Hepatocyte (in vitro differentiated cells): ENCODE measurements at regions not wholly inside any gene's neighbourhood (a gene's known extent, or its start where the extent isn't known, plus 50 kb on each side); places are given as distances from the start of the nearest gene placed in this dataset.

Experiments
- DNase-seq: peaks from one replicate; pipeline ENCODE4 v3.0.0-alpha.2; 2016; ENCODE audit warnings: low spot score
- H2AFZ ChIP-seq: fragments of 200-600 bp; sonication (generic); 2 replicates; pipeline ENCODE4 v1.6.0; 2016; ENCODE audit warnings: antibody characterized with exemption, mild to moderate bottlenecking
- H3K27ac ChIP-seq: fragments of 200-600 bp; sonication (generic); 2 replicates; pipeline ENCODE4 v1.5.1; 2016; ENCODE audit warnings: mild to moderate bottlenecking
- H3K27me3 ChIP-seq: fragments of 200-600 bp; sonication (generic); 2 replicates; pipeline ENCODE4 v1.6.1; 2016
- H3K36me3 ChIP-seq: fragments of 200-600 bp; sonication (generic); replicated peaks from 2 replicates; pipeline ENCODE4 v1.5.1; 2016; ENCODE audit warnings: low read depth; ENCODE audit not compliant: insufficient read depth
- H3K4me1 ChIP-seq: fragments of 200-600 bp; sonication (generic); 2 replicates; pipeline ENCODE4 v1.5.1; 2016; ENCODE audit warnings: mild to moderate bottlenecking, moderate library complexity; ENCODE audit not compliant: insufficient read depth
- H3K4me2 ChIP-seq: fragments of 200-600 bp; sonication (generic); 2 replicates; pipeline ENCODE4 v1.6.0; 2016
- H3K4me3 ChIP-seq: fragments of 200-600 bp; sonication (generic); 2 replicates; pipeline ENCODE4 v1.5.1; 2016; ENCODE audit warnings: mild to moderate bottlenecking
- H3K79me2 ChIP-seq: fragments of 200-600 bp; sonication (generic); 2 replicates; pipeline ENCODE4 v1.6.0; 2017; ENCODE audit warnings: mild to moderate bottlenecking
- H3K9me2 ChIP-seq: fragments of 200-600 bp; sonication (generic); replicated peaks from 2 replicates; pipeline ENCODE4 v1.6.0; 2017; ENCODE audit warnings: mild to moderate bottlenecking; ENCODE audit not compliant: insufficient read depth
- H3K9me3 ChIP-seq: fragments of 200-600 bp; sonication (generic); 2 replicates; pipeline ENCODE4 v1.5.1; 2016; ENCODE audit warnings: low read depth, mild to moderate bottlenecking
- H4K20me1 ChIP-seq: fragments of 200-600 bp; sonication (generic); 2 replicates; pipeline ENCODE4 v1.6.0; 2016; ENCODE audit warnings: mild to moderate bottlenecking; ENCODE audit not compliant: insufficient read depth, poor library complexity, severe bottlenecking
- EZH2 ChIP-seq: fragments of 200-600 bp; sonication (generic); IDR thresholded peaks from 2 replicates; pipeline ENCODE4 v1.6.1; 2016; ENCODE audit warnings: antibody characterized with exemption, mild to moderate bottlenecking, borderline replicate concordance
- EZH2phosphoT487 ChIP-seq: fragments of 200-600 bp; sonication (generic); IDR thresholded peaks from one replicate; pipeline ENCODE4 v1.6.1; 2018; ENCODE audit warnings: antibody characterized with exemption, mild to moderate bottlenecking, low read depth, moderate library complexity; ENCODE audit not compliant: unreplicated experiment, severe bottlenecking
- WGBS: methylation state at CpG from one replicate; pipeline ENCODE4 v1.1.6; 2016; ENCODE audit warnings: low lambda C conversion rate; ENCODE audit errors: missing lambda C conversion rate; 5-methylcytosine and 5-hydroxymethylcytosine counted together
- TF ChIP-seq, protein P1 (sequence below): fragments of 200-600 bp; sonication (generic); IDR thresholded peaks from 2 replicates; pipeline ENCODE4 v1.5.1; 2016; ENCODE audit warnings: antibody characterized with exemption, mild to moderate bottlenecking; ENCODE audit not compliant: poor library complexity

DNA sequence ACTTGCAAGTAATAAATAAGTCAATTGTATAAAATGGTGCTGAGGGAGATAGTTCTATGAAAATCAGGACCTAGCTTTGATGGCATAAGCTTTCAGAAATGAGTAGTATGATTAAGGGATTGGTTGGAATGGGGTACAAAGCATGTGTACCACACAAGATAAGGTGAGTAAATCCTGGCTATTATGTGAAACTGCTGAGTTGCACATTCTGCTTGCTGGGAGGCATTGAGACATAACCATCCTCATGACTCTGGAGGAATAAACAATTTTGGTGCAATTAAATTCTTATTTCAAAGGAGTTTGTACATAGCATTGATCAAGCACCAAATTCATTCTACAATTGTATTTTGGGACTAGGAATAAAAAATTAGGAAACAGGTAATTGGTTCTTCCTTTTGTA lies 755.2 kb upstream of the ACO1 start:
- H2AFZ ChIP-seq, result no peak overlapping the region
- H3K9me2 ChIP-seq, result no peaks in the 10 kb centered on the region
- H3K27ac ChIP-seq, result no peak overlapping the region
- no peaks in the 10 kb centered on the region for H4K20me1 ChIP-seq
- no peak overlapping the region for H3K4me3 ChIP-seq
- no peak for DNase-seq
- no peaks in the 10 kb centered on the region for H3K9me3 ChIP-seq
- TF ChIP-seq EZH2 (no peak), EZH2phosphoT487 (no peak)
- TF ChIP-seq, protein P1, sequence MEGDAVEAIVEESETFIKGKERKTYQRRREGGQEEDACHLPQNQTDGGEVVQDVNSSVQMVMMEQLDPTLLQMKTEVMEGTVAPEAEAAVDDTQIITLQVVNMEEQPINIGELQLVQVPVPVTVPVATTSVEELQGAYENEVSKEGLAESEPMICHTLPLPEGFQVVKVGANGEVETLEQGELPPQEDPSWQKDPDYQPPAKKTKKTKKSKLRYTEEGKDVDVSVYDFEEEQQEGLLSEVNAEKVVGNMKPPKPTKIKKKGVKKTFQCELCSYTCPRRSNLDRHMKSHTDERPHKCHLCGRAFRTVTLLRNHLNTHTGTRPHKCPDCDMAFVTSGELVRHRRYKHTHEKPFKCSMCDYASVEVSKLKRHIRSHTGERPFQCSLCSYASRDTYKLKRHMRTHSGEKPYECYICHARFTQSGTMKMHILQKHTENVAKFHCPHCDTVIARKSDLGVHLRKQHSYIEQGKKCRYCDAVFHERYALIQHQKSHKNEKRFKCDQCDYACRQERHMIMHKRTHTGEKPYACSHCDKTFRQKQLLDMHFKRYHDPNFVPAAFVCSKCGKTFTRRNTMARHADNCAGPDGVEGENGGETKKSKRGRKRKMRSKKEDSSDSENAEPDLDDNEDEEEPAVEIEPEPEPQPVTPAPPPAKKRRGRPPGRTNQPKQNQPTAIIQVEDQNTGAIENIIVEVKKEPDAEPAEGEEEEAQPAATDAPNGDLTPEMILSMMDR, result no peak
- H3K27me3 ChIP-seq, result no peaks in the 10 kb centered on the region
- H3K4me2 ChIP-seq, result no peak overlapping the region
- H3K4me1 ChIP-seq, result no peaks in the 10 kb centered on the region
- no peaks in the 10 kb centered on the region for H3K79me2 ChIP-seq
- H3K36me3 ChIP-seq, result no peaks in the 10 kb centered on the region

DNA sequence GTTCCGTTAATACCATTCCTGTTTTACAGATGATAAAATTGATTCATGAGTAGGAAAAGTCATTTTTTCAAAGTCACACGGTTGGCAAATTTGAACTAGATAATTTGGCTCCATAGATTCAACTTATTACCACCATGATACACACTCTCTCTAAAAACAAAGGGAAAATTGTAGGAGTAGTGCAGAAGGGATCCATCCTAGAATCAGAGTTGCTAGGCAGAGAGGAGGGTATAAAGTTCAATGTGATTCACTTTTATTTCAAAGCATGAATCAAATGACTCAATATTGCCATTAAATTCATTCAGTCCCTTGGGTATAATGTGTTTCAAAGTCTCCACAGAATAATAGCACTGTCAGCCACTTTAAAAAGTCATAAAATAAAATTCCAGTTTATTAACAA lies 747.2 kb upstream of the ACO1 start:
- no peak for DNase-seq
- Histone ChIP-seq H3K4me2 (no peak overlapping the region), H3K4me1 (no peaks in the 10 kb centered on the region), H3K27ac (no peak overlapping the region), H3K27me3 (no peaks in the 10 kb centered on the region), H3K9me2 (no peaks in the 10 kb centered on the region), H3K36me3 (no peaks in the 10 kb centered on the region), H3K9me3 (no peaks in the 10 kb centered on the region), H2AFZ (no peak overlapping the region), H3K4me3 (no peak overlapping the region), H4K20me1 (no peaks in the 10 kb centered on the region), H3K79me2 (no peaks in the 10 kb centered on the region)
- TF ChIP-seq EZH2phosphoT487 (no peak), EZH2 (no peak)
- TF ChIP-seq, protein P1, result no peak
- WGBS, result 87% methylated on average over 2 of the region's 2 CpGs

DNA sequence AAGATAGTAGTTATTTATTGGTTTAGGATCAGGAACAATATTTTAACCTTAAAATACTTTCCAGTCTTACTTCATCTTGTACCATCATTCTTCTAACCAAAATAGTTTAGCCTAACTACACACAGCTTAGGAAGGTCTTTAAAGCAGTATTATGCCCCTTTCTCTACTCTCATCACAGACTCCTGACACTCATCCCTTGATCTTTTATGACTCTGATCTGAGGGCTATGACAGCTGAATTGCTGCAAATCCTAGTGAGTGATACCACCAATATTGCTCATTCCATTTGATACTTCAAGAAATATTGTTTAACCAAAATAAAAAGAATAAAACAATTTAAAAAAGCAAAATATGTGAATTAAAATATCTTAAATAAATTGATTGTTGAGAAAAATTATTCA lies 746.6 kb upstream of the ACO1 start:
- no peaks in the 10 kb centered on the region for H3K4me1 ChIP-seq

DNA sequence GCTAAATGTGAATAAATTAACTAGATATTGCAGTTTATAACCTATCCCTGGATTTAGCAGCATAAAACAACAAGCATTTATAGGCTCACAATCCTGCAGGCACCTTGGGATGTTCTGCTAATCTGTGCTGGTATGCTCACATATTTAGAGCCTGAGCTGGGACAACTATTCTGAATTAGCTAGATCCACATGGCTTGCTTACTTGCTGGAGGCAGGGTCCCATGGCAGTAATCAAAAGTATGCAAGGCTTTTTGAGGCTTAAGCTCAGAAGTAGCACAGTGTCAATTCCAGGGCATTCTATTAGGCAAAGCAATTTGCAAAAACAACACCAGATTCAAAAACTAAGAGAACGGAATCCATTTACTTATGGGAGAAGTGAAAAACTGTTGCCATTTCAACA lies 745.0 kb upstream of the ACO1 start:
- no peaks in the 10 kb centered on the region for H3K9me3 ChIP-seq
- H2AFZ ChIP-seq, result no peak overlapping the region
- H3K4me2 ChIP-seq, result no peak overlapping the region
- no peak overlapping the region for H3K4me3 ChIP-seq
- no peaks in the 10 kb centered on the region for H3K79me2 ChIP-seq
- H3K4me1 ChIP-seq, result no peaks in the 10 kb centered on the region
- 96% methylated on average over 1 of the region's 1 CpG for WGBS
- no peaks in the 10 kb centered on the region for H4K20me1 ChIP-seq
- TF ChIP-seq, protein P1, result no peak
- TF ChIP-seq EZH2 (no peak), EZH2phosphoT487 (no peak)
- DNase-seq, result no peak
- H3K27me3 ChIP-seq, result no peaks in the 10 kb centered on the region
- no peaks in the 10 kb centered on the region for H3K36me3 ChIP-seq
- H3K27ac ChIP-seq, result no peak overlapping the region
- no peaks in the 10 kb centered on the region for H3K9me2 ChIP-seq

More for the DNA sequence above, 746.6 kb upstream of the ACO1 start:
- Histone ChIP-seq H3K9me2 (no peaks in the 10 kb centered on the region), H3K27ac (no peak overlapping the region), H2AFZ (no peak overlapping the region), H3K36me3 (no peaks in the 10 kb centered on the region), H3K27me3 (no peaks in the 10 kb centered on the region), H3K79me2 (no peaks in the 10 kb centered on the region), H4K20me1 (no peaks in the 10 kb centered on the region), H3K4me2 (no peak overlapping the region), H3K4me3 (no peak overlapping the region), H3K9me3 (no peaks in the 10 kb centered on the region)
- no peak for DNase-seq
- no peak for TF ChIP-seq EZH2phosphoT487
- TF ChIP-seq, protein P1, result no peak
- TF ChIP-seq EZH2, result no peak
